ENCODE measurements at regions not wholly inside any gene's neighbourhood (a gene's known extent, or its start where the extent isn't known, plus 50 kb on each side); places are given as distances from the start of the nearest gene placed in this dataset.

- DNase-seq (ENCODE audit: low read depth): peak; percentile 45
These were observed 164.0 kb upstream of the PZP start for GRCh38 chr12:9372202-9372601.

GRCh38 chr12:9367828-9368227 is 159.6 kb upstream of the PZP start:
- no peak for DNase-seq (ENCODE audit: low read depth)

GRCh38 chr12:9367201-9367600 is 159.0 kb upstream of the PZP start:
- no peak for DNase-seq (ENCODE audit: low read depth)

GRCh38 chr12:9365296-9365695 is 157.1 kb upstream of the PZP start:
- DNase-seq (ENCODE audit: low read depth): peak; percentile 81

GRCh38 chr12:9364224-9365176 is 156.3 kb upstream of the PZP start:
- DNase-seq (ENCODE audit: low read depth): peak; percentile 80

GRCh38 chr12:9363145-9363544 is 154.9 kb upstream of the PZP start:
- DNase-seq (ENCODE audit: low read depth): no peak

GRCh38 chr12:9361879-9362326 is 153.7 kb upstream of the PZP start:
- DNase-seq (ENCODE audit: low read depth): no peak

GRCh38 chr12:9354009-9354754 is 146.0 kb upstream of the PZP start:
- DNase-seq (ENCODE audit: low read depth): peak; percentile 36

- no peak for DNase-seq (ENCODE audit: low read depth)
These were observed 142.9 kb upstream of the PZP start for GRCh38 chr12:9351136-9351535.

GRCh38 chr12:9349888-9350885 is 142.0 kb upstream of the PZP start:
- DNase-seq (ENCODE audit: low read depth): peak; percentile 15

GRCh38 chr12:9348906-9349518 is 140.8 kb upstream of the PZP start:
- no peak for DNase-seq (ENCODE audit: low read depth)

- DNase-seq (ENCODE audit: low read depth): peak; percentile 17
These were observed 139.3 kb upstream of the PZP start for GRCh38 chr12:9347328-9348127.

- no peak for DNase-seq (ENCODE audit: low read depth)
These were observed 138.7 kb upstream of the PZP start for GRCh38 chr12:9346866-9347327.

- DNase-seq (ENCODE audit: low read depth): no peak
These were observed 137.0 kb upstream of the PZP start for GRCh38 chr12:9345171-9345570.

GRCh38 chr12:9344541-9344940 is 136.3 kb upstream of the PZP start:
- no peak for DNase-seq (ENCODE audit: low read depth)

GRCh38 chr12:9343731-9344130 is 135.5 kb upstream of the PZP start:
- DNase-seq (ENCODE audit: low read depth): no peak

GRCh38 chr12:9342614-9343353 is 134.6 kb upstream of the PZP start:
- no peak for DNase-seq (ENCODE audit: low read depth)

GRCh38 chr12:9341260-9341585 is 133.0 kb upstream of the PZP start:
- DNase-seq (ENCODE audit: low read depth): no peak

- no peak for DNase-seq (ENCODE audit: low read depth)
These were observed 132.4 kb upstream of the PZP start for GRCh38 chr12:9340422-9341259.

Measured in renal cortical epithelial cell (primary cell).